Urothelium cell line (cell line): ENCODE measurements at regions not wholly inside any gene's neighbourhood (a gene's known extent, or its start where the extent isn't known, plus 50 kb on each side); places are given as distances from the start of the nearest gene placed in this dataset.

Experiments used
- DNase-seq: peaks from one replicate; pipeline ENCODE4 v3.0.0; 2011; ENCODE audit warnings: low spot score, mixed read lengths
- FAIRE-seq: peaks from 2 replicates; lab custom pipeline; 2011; peaks lifted over from hg19 to GRCh38; lab: Jason Lieb, UNC

GRCh38 chr13:88526186-88526852, 855.1 kb downstream of the SLITRK5 start:
- FAIRE-seq, result no peak
- DNase-seq, result no peak

DNA sequence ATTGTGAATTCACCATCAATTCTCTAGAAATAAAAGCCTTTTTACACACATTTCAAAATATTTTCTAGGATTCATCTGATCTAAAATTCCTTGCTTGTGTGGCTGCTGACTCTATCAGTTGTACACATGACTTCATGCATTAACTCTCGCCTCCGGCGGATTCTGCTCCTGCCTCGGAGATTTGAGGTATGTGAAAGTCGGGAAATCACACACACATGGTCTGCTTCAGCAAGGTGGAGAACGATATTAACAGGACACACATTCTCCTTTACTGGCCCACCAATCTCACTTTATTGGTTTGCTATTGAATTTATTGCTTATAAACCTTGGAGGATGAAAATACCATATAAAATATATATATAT, 855.7 kb downstream of the SLITRK5 start:
- FAIRE-seq (no peak), DNase-seq (no peak)

DNA sequence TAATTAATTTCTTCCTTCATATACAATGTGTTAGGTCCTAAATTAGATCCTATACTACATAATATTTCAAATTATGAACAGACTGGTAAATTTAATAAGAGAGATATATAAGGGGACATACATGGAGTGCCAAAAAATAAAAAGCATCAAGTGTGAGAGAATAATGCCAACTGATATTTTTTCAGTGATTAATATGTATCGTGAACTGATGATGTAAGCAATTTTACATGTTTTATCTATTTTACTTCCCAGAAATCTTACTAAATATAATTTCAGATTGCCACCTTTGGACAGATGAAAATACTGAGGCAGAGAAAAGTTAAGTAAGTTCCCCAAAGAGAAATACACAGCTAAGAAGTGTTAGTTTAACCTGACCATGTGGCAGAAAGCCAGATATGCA, 870.8 kb downstream of the SLITRK5 start:
- no peak for DNase-seq
- no peak for FAIRE-seq

- FAIRE-seq, result no peak
- no peak for DNase-seq
Measured at GRCh38 chr13:88544836-88545235, 873.7 kb downstream of the SLITRK5 start.

- DNase-seq, result no peak
- no peak for FAIRE-seq
Measured at GRCh38 chr13:88552966-88553365, 881.8 kb downstream of the SLITRK5 start.

- DNase-seq (no peak), FAIRE-seq (no peak)
Measured at GRCh38 chr13:88565566-88565965, 894.4 kb downstream of the SLITRK5 start.

- FAIRE-seq (no peak), DNase-seq (no peak)
Measured at GRCh38 chr13:88585861-88586260, 914.7 kb downstream of the SLITRK5 start.

- FAIRE-seq (no peak), DNase-seq (no peak)
Measured at GRCh38 chr13:88586263-88586662, 915.1 kb downstream of the SLITRK5 start.

GRCh38 chr13:88590574-88590973, 919.4 kb downstream of the SLITRK5 start:
- no peak for DNase-seq
- no peak for FAIRE-seq

DNA sequence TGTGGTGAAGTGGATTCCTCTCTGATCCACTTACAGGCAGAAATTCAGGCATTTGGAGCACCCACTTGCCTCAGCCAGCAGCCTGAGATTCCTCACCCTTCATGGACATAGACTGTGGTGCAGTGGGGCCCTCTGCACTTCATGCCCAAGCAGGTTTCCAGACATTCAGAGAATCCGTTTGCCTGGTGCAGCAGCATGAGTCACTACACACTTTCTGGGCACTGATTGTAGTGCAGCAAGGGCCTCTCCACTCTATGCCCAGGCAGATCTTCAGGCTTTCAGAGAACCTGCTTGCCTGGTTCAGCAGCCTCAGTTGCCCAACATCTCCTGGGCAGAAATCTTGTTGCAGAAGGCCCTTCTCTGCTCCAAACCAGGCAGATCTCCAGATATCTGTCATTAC, 920.9 kb downstream of the SLITRK5 start:
- DNase-seq, result no peak
- FAIRE-seq, result no peak

- FAIRE-seq, result no peak
- no peak for DNase-seq
Measured at GRCh38 chr13:88601949-88602348, 930.8 kb downstream of the SLITRK5 start.

DNA sequence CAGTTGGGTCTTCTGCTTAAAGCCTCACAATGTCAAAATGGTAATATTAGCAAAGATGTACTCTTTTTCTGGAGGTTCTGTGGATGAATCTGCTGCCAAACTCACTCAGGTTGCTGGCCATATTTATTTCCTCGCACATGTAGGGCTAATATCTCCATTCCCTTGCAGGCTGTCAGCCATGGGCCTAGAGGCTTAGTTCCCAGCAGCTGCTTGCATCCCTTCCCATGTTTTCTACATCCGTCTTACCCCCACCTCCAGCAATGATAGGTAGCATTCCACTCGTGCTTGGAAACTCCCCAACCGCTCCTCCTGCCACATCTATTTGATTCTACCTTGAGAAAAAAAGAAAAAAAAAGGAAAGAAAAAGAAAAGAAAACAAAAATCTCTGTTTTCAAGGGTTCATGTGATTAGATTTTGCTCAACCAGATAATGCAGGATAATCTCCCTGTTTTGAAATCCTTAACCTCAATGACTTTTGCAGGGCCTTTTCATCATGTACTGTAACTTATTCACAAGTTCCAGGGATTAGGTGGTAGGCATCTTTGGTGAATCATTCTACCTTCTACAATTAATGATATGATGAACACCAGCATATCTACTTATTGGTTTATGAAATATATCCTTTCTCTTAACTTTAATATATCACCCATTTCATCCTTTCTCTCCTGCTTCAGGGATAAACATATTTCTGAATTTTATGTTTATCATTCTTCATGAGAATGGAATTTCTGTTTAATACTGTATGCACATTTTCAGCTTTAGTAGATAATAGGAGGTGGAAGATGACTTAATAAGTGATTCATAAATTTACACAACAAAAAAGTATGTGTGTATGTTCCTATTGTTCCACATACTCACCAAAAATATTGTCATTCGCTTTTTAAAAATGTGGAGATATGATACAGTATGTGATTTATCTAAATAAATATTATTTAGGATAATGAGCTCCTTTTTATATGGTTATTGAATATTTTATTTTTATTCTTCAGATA, 931.9 kb downstream of the SLITRK5 start:
- FAIRE-seq (no peak), DNase-seq (no peak)

- FAIRE-seq (no peak), DNase-seq (no peak)
Measured at GRCh38 chr13:88617176-88617575, 946.0 kb downstream of the SLITRK5 start.

- no peak for FAIRE-seq
Measured at GRCh38 chr13:88622362-88622973, 951.3 kb downstream of the SLITRK5 start.

DNA sequence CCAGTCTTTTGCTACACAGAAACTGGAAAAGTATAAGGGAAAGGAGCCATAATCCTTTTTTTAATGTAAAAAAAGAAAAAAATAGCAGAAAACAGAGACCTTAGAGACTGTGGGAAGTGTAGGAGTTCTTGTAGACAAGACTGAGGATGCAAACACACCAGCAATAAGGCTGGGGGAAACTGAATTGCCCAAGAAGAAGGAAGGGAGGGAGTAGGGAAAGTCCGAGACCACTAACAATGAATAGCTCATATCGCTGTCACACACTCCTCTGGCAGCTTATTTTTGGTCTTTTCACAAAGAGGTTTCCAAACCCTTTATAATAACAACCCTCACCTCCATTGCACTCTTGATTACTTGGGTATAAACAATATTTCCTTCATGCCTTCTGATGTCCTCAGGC, 952.0 kb downstream of the SLITRK5 start:
- no peak for FAIRE-seq
- no peak for DNase-seq

More at GRCh38 chr13:88622362-88622973, 951.3 kb downstream of the SLITRK5 start:
- DNase-seq, result no peak

GRCh38 chr13:88627071-88627470, 955.9 kb downstream of the SLITRK5 start:
- FAIRE-seq, result no peak
- DNase-seq, result no peak

- FAIRE-seq (no peak), DNase-seq (no peak)
Measured at GRCh38 chr13:88628882-88629281, 957.7 kb downstream of the SLITRK5 start.

- FAIRE-seq (no peak), DNase-seq (no peak)
Measured at GRCh38 chr13:88637935-88638334, 966.8 kb downstream of the SLITRK5 start.

DNA sequence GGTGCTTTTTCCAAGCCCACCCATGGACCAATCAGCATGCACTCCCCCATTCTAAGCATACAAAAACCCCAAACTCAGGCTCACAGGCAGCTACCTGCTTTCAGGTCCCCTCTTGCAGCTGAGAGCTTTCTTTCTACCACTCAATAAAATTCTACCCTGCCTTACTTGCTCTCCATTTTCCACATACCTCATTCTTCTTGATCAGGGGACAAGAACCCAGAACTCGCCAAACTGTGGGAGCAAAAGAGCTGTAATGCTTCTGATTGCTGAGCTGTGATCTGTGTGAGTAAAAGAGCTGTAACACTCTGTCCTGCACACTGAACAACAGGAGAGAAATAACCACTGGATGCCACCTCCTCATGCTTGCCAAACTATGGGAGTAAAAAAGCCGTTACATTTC, 972.1 kb downstream of the SLITRK5 start:
- FAIRE-seq (no peak), DNase-seq (no peak)

DNA sequence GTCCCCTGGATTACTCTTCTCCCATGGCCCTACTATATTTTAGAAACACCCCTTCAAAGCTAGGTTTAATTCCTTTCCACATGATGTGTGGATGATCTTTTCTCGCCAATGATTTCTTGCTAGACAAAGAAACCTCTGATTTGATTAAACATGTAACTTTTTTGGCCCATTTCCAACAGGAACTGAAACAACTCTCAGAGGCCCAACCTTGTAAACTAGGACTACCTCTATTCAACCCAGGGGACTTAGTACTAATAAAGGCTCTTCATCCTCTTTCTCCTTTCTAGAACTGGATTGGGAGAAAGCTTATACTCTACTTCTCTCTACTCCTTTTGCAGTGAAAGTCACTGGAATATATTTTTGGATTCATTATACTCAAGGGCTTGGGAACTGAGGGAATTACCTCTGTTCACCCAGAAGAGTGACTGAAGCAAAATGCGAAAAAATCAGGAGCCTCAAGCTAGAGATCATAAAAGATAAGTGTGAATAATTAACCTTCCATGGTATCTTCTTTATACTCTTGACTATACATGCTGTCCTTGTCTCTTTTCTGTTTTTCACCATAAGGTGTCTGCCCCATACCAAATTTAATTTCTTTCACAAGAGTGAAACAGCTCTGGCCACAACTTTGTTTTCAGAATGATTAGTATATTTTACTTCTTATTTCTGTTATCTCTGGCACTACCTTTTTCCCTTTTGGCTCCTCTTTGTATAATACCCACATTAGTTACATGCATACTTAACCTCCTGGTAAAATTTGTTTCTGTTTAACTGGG, 977.6 kb downstream of the SLITRK5 start:
- FAIRE-seq (no peak), DNase-seq (no peak)

DNA sequence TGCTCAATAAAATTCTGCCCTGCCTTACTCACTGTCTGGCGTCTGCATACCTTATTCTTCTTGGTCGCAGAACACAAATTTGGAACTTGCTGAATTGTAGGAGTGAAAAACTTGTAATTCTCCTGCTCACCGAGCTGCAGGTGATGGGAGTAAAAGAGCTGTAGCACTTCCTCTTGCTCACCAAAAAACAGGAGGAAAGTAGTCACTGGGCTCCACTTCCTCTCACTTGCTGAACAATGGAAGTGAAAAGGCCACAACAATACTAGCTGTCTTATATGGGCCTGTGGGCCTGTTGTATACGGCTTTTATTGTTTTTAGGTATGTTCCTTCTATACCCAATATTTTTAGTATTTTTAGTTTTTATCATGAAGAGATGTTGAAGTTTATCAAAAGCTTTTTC, 978.7 kb downstream of the SLITRK5 start:
- no peak for FAIRE-seq
- no peak for DNase-seq
